ENCODE measurements at regions not wholly inside any gene's neighbourhood (a gene's known extent, or its start where the extent isn't known, plus 50 kb on each side); places are given as distances from the start of the nearest gene placed in this dataset.
"Not testable (repeated sequence)": the region's sequence is repeated elsewhere in the genome, so short reads cannot be mapped to it uniquely, and the experiment has no call there.

DNA sequence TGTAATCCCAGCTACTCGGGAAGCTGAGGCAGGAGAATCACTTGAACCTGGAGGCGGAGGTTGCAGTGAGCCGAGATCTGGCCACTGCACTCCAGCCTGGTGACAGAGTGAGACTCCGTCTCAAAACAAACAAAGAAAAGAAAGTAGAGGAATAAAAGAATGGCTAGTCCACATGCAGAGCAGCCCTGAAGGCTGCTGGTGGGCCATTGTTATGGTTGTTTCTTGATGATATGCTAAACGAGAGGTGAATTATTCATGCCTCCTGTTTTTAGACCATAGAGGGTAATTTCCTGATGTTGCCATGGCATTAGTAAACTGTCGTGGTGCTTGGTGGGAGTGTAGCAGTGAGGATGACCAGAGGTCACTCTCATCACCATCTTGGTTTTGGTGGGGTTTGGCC lies 53.3 kb upstream of the DHRSX start:
- not testable (repeated sequence) for TF ChIP-seq POLR2A (IDR thresholded peaks at IDR 0.05)
- TF ChIP-seq, protein P1, sequence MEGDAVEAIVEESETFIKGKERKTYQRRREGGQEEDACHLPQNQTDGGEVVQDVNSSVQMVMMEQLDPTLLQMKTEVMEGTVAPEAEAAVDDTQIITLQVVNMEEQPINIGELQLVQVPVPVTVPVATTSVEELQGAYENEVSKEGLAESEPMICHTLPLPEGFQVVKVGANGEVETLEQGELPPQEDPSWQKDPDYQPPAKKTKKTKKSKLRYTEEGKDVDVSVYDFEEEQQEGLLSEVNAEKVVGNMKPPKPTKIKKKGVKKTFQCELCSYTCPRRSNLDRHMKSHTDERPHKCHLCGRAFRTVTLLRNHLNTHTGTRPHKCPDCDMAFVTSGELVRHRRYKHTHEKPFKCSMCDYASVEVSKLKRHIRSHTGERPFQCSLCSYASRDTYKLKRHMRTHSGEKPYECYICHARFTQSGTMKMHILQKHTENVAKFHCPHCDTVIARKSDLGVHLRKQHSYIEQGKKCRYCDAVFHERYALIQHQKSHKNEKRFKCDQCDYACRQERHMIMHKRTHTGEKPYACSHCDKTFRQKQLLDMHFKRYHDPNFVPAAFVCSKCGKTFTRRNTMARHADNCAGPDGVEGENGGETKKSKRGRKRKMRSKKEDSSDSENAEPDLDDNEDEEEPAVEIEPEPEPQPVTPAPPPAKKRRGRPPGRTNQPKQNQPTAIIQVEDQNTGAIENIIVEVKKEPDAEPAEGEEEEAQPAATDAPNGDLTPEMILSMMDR (IDR thresholded peaks at IDR 0.05) = not testable (repeated sequence)

All from Peyer's patch (tissue), 4 donors.